AML-193 (cell line): ENCODE measurements at regions not wholly inside any gene's neighbourhood (a gene's known extent, or its start where the extent isn't known, plus 50 kb on each side); places are given as distances from the start of the nearest gene placed in this dataset.

ENCODE experiments used
- DNase-seq, 2 experiments: peaks; one replicate each; lab custom pipeline; 2025; lab: John Stamatoyannopoulos, UW

DNA sequence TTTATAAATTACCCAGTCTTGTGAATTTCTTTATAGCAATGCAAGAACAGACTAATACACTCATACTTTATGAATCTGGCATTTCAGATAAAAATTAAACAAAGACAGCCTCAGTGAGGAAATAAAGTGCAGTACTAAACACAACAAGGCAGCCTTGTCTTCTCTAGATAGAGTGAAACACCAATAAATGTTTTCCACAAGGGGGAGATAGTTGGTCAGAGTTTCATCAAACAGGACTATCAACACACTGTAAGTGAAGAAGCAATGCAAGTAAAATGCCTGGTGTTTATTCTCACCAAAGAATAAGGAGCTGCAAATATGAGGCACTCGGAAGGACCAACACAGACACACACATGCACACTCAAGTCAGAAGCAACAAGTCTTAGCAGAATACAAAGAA is 62.8 kb downstream of the FAM9B start:
- DNase-seq = peak; percentile 6 to 33

DNA sequence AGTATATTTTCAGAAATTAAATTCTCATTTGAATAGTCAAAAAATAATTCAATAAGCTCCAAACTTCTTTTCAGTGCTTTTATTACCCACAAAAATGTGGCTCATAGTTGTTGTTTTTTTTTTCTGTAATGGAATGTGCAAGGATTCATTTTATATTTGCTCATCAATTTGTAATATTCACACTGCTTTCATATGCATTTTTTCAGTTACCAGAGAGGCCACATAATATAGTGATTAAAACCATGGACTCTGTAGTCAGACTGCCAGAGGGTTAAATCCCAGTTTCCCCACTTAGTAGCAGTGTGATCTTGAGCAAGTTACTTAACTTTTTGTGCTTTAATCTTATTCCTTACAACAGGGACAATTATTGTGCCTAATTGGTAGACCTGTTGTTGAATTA is 64.5 kb downstream of the FAM9B start:
- no peak for DNase-seq

DNA sequence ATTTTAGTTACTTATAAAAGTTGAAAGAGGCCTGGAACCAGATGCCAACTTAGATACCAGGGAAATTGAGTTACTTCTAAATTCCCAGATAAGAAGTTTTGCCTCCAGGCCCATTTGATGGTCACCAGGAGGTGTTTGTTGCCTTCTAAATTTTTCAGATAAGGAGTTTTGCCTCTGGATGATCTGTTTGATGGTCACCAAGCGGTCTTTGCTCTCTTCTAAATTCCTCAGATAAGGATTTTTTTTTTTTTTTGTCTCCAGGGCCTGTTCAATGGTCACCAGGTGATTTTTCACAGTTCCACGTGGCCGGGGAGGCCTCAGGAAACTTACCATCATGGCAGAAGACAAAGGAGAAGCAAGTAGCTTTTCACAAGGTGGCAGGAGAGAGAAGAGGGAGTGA is 66.5 kb downstream of the FAM9B start:
- DNase-seq = no peak

DNA sequence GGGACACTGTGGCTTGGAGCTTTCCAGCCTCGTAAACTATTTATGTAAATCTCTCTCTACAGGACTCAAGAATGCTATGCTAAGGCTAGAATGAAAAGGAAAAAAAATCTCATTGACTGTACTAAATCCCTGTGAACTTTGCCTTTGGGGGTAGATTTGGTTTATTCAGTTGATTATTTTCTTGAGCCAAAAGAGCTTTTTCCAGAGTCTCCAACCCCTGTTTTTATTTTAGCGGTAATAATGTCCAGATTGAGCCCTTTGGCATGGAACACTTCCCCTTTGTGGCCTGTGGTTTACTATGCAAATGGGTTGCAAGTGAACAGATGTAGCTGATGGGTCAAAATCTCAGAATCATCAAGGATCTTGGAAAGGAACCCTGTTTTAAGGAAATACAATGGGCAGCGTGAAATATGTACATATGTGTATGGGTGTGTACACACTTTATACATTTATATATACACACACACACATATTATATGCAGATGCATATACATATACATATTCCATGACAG is 72.9 kb downstream of the FAM9B start:
- DNase-seq = no peak

DNA sequence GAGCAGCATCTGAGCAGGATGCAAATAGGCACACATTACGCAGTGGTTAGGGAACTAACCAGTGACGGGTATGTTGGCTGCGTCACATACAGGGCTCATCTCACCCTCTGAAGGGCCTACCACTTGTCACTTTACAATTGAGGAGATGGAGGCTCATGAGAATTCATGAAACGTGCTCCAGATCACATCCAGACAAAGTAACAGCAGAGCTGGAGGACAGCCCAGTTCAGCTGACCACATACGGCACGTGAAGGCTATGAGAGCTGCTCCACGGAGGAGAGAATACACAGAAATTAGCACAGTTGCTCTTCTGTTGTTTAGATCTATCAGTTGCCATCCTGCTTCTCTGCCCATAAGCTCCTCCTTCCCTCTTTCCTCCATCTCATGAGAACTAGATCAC is 78.4 kb downstream of the FAM9B start:
- DNase-seq = no peak

DNA sequence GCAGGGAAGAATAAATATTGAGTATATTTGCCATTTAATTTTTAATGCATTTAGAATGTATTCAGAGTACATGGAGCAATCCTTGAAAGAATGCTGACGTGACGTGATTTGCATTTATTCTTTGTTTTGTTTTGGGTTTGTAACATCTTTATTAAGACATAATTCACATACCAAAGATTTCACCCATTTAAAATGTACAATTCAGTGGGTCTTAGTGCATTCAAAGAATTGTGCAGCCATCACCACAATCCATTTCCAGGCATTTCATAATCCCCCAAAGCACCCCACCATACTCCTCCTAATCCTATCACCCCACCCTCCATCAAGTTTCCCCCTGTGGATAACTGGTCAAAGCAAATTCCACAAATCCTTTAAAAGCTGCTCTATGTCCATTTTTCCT is 87.4 kb downstream of the FAM9B start:
- DNase-seq = no peak

DNA sequence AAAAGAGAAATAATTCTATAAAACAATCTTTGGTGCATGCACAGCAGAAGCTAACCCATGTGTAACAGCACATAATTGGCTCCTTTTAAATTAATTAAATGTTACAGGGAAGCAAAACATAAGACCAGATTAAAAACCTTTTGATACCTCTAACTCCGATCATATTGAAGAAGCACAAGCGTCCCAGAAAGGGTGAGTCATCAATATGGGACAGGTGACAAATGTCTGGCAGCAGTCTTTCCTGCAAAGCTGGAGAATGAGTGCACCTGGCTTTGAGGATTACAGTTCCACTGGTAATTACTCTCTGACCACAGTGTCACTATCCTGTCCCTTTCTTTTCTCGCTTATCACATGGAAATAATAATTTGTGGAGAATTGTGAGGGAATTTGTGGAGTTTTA is 94.6 kb downstream of the FAM9B start:
- DNase-seq = no peak

DNA sequence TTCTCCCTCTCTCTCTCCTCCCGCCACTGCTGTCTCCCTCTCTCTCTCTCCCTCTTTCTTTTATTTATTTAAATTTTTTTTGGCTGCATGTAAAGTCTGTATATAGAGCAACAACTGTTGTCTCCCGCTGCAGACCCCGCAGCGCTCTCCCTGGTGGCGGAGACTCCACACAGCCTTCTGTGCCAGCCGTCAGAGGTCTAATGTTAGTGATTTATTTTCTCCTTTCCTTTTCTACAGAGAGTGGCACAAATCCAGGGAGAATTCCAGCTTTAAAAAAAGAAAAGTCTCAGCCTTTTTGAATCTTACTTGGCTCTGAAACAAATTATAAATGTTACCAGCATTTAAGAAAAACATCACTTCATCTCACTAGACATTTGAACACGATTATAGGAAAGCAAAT is 106.2 kb downstream of the FAM9B start:
- no peak for DNase-seq

DNA sequence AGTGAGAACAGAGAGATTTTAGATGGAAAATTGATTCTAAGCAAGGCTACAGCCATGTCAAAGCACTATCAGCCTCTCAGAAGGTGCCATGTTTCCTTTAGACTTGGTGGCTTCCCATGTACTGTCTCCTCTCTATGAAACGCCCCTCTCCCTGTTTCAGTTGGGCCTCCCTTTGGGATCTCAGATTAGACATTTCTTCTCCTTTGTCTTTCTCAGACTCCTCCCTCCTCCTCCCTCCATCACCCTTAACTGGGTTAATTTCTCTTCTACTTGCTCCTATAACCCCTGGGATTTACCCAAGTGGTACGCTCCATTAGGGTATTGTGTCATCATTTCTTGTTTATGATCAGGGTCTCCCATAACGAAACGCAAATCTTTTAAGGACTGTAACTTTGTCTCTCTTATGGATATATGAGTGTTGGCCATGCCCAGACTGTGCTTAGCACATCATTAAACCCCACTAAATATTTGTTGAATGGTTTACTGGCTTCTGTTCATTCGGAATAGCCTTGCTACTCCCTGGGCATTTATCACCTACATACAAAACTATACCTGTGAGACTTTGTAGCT is 106.8 kb downstream of the FAM9B start:
- DNase-seq = no peak

DNA sequence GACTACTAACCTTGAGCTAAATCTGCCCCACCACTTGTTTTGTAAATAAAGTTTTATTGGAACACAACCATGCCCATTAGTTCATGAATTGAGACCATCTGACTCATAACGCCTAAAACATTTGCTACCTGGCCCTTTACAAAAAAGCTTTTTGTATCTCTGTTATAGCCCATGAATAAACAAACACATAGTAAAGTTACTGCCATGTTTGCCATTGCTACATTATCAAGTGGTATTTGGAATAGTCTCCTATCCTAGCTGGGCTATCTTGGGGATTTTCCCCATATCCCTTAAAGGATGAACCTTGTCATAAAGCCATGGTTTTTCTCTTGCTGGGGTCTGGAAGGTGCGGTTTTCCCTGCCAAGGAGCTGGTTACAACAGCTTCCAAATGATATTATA is 112.3 kb downstream of the FAM9B start:
- no peak for DNase-seq

DNA sequence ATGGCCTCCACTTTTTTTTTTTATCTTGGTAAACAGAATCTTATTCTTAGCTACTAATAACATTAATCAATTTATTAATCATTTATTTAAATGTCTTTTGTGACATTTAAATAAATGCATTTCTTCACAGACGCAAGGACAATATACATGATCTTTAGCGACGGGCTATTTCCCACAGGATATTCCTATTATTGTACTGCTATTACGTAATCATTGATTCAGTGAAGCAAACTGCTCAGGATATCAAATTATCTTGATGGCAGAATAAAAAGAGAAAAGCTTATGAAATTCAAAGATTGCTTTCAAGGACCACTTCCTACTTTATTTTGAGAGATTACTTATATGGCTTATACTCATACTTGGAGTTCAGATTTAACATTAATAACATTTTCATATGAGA is 114.1 kb downstream of the FAM9B start:
- DNase-seq = no peak

DNA sequence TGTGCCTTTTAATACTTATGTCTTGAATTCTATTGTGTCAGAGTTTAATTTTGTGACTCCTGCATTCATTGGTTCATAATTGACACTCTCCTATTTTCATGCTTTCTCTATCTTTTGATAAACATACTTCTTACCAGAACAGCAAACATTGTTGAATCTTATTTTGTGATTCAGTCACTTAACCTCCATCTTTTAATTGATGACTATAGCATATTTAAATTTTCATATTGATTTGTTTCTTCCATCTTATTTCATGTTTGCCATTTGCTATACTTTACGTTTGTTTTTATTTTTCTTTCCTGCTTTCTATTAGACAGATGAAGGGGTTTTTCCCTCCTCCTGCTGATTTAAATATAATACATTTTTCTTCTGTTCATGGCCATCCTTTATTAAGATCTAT is 115.5 kb upstream of the FAM9A start:
- DNase-seq = no peak

DNA sequence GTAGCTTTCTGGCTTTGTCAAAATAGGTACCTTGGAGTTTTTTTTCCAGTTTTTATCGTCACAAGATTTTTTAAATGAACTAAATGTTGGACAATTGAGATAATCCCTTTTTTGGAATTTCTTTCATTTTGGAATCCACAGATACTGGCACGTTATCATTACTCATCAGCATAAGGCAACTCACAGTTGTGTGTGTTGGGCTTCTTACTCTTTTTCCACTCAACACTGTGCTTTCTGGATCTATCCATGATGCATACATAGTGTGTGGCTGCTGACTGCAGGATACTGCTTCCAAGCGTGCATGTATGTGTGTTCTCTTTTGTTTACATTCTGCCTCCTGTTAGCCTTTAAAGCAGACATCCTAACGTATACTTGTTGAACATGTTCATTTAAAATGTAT is 113.5 kb upstream of the FAM9A start:
- no peak for DNase-seq

DNA sequence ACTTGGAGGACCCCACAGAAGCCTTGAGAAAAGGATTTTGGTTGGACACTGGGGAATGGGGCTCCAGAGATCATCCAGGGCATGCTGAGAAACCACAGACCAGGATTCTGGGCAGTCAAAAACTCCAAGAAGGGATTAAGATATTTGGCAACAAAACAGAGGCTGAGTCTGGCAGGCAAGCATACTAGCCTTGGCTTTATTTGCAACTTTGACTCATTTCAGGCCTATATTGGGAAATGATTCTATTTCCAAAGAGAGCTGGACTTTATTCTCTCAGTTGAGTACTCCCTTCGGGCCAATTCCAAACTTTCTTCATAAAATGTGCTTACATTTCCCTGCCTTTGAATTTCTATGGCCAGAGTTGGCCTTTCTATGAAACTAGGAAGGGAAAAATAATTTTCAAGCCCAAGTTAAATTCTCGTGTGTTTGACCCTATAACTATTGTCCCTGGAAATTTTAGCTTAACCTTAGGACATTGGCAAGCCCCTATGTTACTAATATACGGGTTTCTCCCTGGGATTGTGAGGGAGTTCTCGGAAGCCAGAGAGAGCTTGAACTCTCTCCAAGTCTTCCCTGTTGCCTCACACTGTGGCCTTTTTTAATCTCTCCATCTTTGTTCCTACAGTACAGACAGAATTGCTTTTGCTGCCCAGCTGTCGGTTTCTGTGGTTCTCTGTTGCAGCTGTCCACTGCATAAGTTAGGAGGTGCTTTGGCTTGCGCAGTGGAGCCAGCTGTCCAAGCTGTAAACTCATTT is 112.6 kb upstream of the FAM9A start:
- DNase-seq = no peak

DNA sequence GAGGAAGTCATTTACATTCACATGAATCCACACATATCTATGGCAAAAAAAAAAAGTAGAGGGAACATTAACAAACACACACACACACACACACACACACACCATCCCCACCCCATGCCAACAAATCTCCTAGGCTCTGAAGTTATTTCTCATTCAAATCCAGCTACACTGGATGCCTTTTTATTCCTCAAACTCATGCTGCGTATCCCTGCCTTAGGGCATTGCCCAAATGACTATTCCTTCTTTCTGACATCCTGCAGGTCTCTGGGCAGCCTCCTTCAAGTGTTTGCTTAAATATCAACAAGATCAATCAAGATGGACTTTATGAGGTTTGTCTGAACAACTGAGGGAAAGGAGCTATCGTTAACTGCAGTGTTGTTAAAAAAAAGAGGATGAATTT is 106.5 kb upstream of the FAM9A start:
- no peak for DNase-seq

DNA sequence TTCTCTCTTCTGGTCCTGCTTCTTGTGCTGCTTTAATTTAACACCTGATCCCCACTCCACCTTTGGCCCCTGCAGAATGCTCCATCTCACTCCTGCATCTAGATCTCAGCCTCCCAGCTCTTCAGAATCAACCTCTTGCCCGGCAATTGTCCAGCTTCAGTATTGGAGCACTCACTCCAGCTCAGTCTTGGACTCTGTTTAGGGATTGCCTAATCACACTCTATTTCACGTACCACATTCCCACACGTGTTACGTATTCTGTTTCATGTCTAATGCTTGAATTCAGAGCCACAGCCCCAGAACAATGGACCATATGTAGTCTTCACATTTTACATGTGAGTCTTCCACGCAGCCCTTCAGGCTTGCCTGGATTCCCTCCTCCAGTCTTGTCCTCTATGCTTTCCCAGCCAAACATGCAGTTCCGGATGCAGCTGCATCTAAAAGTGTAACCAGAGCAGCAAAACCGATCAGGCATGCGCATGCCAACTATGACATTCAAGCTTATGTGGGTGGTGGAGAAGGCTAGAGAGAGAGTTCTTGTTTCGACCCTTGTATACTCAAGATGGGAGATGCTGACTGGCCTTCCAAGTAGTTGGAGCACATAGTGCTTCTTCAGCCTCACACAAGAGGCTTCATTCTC is 105.2 kb upstream of the FAM9A start:
- no peak for DNase-seq

DNA sequence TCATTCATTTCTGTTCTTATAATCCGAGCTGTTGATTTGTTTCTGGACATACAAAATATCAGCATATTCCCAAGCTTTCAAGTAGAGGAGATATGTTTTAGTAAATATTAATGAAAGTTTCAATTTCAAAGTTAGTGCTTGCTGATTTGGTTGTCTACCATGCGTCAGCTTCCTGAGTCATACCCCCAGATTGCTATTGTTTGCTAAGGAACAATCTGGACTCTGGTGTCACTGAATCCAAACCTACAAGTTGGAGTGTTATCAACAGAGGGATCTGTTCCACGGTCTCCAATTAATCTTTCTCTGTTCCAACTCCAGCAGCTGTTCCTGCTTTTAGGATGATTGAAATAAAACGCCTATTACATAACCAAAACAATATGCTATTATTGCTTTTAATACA is 96.1 kb upstream of the FAM9A start:
- DNase-seq = no peak

DNA sequence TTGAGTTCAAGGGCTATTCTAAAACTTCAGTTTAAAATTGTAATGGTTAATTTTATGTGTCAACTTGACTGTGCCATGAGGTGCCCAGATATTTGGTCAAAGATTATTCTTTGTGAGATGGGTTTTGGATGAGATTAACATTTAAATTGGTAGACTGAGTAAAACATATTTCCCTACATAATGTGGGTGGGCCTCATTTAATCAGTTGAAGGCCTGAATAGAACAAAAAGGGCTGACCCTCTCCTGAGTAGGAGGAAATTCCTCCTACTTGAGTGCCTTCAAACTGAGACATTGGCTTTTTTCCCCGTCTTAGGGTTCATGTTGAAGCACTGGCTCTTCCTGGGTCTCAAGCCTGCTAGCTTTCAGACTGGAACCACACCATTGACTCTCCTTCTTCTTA is 89.6 kb upstream of the FAM9A start:
- DNase-seq = no peak

DNA sequence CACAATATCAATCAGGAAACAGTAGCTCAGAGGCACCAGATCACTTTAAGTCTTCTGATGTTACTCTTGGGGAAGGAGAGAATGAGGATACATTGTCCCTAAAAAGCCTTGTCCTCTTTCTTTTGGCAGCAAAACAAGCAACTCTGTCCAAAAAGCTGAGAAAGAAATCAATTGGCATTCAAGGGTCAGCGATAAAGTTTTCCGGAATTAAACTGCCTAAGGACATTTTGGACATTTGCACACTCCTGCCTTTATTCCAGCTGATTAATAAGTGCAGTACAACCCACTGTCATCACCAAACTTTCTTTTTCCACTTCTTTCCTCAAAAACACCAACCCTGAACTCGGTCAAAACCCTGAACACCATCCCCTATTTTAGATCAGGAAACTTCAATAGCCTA is 85.8 kb upstream of the FAM9A start:
- DNase-seq = no peak

DNA sequence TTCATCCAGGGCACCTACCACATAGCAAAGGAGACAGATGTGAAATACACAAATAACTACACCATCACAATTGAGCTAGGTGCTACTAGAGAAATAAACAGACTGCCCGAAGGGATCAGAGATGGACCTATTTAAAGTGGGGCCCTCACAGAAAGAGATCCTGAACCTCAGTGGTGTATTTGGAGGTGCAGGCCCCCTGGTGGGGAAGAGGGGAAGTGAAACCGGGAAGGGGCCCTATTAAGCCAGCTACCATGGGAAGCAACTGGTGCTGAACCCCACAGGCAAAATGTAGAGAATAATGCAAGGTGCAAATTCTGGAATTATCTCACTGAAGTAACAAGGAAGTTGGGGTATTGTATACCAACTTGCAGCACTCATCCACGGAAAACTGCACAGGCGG is 78.6 kb upstream of the FAM9A start:
- peak; percentile 8 to 12 for DNase-seq

DNA sequence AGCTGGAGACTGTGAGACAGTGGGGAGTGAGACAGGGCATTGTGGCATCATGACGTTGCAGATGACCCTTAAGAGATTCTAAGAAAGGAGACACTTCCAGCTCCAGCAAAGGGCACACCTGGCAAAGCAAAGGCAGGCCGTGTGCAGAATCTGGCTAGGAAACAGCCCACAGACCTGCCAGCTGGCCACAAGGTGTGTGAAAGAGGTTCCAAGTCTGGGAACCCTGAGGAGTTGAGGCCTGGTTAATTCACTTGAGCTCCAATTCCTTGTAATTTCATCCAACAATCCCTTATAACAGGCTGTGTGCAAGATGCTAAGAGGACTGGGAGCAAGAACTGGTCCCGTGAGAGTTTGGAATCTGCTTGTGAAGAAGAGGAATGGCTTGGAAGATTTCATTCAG is 72.8 kb upstream of the FAM9A start:
- DNase-seq = no peak

DNA sequence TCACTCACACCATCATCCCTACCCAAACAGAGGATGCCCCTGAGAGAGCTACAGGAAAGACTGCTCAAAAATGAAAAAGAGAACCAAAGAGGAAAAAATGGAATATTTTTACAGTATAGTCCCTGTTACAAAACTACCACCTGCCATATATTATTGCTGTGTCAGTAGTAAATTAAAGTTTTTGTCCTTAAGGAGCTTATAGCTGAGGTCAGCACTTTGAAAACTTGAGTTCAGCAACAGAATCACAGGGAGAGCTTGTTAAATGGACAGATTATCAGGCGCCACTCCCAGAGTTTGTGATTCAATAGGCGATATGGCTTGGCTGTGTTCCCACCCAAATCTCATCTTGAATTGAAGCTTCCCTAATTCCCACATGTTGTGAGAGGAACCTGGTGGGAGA is 71.9 kb upstream of the FAM9A start:
- no peak for DNase-seq

DNA sequence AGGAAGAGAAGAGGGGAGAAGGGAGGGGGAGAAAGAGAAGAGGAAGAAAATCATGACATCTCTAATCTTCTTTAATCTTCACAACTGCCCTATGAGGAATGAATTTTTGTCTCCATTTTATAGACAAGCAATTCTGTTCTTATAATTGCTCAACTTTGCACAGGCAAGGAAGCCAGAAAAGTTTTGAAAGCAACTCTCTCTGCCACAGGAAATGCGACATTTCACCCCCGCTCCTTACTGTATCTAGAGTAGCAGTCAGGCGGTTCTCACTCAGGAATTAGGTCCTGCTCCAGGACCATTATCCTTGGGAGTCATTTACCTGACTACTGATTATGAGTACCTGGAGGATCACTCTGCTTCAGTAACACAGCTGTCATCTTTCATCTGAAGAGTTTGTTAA is 69.2 kb upstream of the FAM9A start:
- no peak for DNase-seq

DNA sequence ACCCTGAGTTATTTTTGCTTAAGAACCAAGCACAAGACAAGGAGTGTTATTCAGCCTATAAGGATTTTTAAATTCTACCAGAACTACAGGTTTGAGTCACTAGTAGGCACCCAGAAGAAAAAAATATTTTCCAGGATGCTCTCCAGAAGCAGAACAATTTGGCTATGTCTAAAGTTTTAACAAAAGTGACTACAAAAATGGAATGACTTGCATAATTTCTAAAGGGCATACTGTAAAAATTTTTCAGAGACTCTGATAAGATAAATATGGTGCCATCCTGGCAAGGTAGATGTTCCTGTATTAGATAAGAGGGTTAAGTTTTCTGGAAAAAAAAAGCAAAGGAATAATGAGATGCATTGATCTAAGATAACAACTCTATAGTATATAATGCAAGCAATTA is 68.6 kb upstream of the FAM9A start:
- DNase-seq = no peak
